Left ventricle myocardium superior (tissue), 1 donor: ENCODE measurements at regions not wholly inside any gene's neighbourhood (a gene's known extent, or its start where the extent isn't known, plus 50 kb on each side); places are given as distances from the start of the nearest gene placed in this dataset.
"Not testable (repeated sequence)": the region's sequence is repeated elsewhere in the genome, so short reads cannot be mapped to it uniquely, and the experiment has no call there.

Experiments used
- ATAC-seq: fragments of 200-7000 bp; cut with Tn5 transposase; one replicate; pipeline ENCODE4 v1.9.1; 2020; ENCODE audit warnings: mild to moderate bottlenecking, moderate library complexity
- DNase-seq: peaks from one replicate; pipeline ENCODE4 v3.0.0-alpha.2; 2020
- intact Hi-C: fragments of 100-400 bp; cut with micrococcal nuclease; formaldehyde crosslinking; loops from one replicate; pipeline ENCODE4 v1.11.0; 2022
- donor health status: DM: no; HTN: yes; CAD: no; lungs with severe emphysema.

DNA sequence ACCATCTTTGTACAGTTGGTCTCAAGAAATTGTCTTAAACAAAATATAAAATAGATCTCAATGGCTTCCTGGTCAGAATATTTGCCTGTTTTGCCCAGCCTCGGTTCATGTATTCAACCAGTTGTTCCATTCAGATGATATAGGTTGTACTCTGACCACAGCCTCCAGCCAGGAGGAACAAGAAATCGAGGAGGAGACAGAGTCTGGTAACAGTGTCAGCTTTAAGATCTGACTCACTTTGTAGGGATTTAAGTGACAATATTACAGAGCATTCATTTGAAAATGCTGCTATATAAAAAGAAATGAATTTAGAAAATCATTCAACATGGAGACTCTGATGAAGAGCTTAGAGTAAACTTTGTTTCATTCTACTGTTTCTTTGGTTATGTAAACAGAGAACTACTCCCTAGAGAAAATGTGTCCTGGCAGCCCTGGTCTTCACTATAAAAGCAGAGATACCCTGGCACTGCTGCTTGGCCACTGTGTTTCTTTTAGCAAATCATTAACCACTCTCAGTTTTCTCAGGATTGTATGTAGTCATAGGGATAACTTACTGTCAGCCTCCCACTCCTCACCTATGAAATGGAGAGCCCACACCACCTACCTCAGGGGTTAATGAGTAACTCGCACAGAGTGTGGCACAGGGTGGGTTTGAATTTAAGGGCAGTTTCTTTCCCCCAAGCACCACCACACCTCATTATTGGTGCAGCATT lies 53.5 kb downstream of the PAGE2 start:
- DNase-seq (no peak), ATAC-seq (no peak)
- intact Hi-C loops = no loop called here

DNA sequence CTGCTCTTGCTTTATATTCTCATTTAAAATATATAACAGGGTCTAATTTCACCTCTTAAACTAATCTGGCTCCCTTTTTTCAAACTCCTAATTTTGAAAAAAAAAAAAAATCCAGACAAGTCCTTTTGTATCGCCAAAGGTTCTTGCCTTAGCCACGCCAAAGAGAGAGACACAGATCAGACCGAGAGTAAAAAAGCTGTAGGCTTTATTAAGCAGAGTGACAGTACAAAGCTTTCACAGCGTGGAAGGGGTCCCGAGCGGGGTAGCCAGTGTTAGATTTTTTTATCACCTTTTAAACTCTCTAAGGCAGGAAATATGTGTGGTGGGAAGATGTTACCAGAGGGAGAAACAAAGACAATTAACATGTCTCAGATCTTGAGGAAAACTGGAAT lies 54.1 kb downstream of the PAGE2 start:
- DNase-seq (no peak), ATAC-seq (no peak)
- intact Hi-C loops = no loop called here

DNA sequence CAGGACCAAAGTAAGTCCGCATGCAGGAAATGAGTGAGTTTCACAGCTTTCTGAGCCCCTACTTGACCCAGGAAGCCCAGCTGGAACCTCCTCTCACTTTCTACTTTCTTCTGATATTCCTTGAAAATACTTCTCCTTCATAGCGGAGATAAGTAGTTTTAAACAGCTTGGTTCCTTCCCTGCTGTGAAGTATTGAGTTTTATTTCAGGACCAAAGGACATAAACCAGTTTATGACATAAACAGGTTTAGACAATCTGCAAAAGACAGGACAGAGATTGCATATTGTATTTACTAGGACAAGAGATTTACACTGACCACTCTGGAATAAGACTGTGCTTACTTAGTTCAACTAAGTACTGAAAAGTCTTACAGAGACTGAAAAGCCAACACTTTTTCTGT lies 54.8 kb downstream of the PAGE2 start:
- intact Hi-C loops = no loop called here
- ATAC-seq (no peak), DNase-seq (no peak)

DNA sequence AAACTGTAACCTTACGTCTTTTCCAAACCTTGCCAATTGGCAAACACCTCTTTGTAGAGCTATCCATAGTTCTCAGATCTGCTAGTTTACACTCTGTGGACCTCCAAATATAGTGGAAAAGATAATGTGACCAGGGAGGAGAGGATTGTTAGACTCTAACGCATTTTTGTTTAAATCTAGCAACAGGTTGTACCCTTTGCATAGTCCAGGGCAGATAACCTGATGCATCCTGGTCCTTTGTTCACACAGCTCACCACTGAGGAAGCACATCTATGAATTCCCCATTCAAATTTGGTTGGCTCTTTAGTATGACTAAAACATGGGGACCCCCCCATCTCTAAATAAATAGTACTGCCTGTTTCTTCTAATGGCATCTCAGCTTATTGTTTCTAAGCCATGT lies 55.9 kb downstream of the PAGE2 start:
- intact Hi-C loops = no loop called here
- DNase-seq (no peak), ATAC-seq (no peak)

DNA sequence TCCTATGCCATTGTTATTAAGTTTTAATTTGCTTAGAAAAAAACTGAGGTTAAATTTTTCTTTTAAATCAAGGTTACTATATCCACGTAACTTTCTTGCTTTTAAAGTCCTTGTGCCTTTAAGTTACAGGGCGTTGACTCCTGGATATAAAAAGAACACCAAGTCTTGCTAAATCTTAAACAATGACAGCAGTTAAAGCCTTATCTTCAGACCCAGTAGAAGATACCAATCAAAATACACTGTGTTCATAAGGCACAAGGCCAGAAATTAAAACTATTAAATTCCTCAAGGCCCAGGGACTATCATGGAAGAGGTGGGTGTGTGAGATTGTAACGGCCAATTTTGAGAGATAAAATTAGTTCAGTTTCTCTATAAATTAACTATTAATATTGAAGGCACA lies 60.4 kb downstream of the PAGE2 start:
- ATAC-seq = peak; percentile 27
- no peak for DNase-seq
- intact Hi-C loops = no loop called here

DNA sequence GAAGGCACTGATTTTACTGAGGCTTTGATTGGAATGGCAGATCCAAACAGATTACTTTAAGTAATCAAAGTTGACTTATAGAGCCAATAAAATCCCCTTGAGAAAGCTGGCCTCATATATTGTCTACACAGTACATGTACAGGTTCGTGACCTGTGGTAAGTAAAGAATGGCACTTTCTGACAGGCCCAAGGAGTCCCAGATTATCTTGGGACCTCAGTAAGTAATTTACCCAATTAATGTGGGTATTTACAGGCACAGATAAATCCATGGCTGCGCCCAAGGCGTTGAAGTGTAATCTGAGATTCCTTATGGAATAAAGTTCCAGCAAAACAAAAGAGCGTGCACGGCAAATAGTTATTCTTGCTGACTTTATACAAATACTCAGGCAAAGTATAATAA lies 62.4 kb downstream of the PAGE2 start:
- no peak for ATAC-seq
- intact Hi-C loops = no loop called here
- DNase-seq = no peak

DNA sequence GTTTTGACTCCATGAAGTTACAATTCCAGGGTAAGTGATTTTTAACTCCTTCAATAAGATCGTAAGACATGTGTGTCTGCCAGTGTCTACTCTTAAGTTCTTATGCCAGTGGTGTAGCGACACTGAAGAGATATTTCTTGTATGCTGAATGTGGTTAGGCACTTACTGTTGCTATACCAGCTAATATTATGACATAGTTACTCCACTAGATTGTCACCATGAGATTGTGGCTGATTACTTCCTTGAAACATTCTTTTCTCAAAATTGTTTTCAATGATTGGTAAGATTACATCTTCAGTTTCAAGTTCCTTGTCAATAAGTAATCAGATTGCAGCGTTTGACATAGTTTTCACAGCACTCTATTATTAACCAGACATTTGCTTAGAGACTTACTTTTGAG lies 60.6 kb upstream of the PAGE5 start:
- ATAC-seq (no peak), DNase-seq (no peak)
- intact Hi-C loops = no loop called here

DNA sequence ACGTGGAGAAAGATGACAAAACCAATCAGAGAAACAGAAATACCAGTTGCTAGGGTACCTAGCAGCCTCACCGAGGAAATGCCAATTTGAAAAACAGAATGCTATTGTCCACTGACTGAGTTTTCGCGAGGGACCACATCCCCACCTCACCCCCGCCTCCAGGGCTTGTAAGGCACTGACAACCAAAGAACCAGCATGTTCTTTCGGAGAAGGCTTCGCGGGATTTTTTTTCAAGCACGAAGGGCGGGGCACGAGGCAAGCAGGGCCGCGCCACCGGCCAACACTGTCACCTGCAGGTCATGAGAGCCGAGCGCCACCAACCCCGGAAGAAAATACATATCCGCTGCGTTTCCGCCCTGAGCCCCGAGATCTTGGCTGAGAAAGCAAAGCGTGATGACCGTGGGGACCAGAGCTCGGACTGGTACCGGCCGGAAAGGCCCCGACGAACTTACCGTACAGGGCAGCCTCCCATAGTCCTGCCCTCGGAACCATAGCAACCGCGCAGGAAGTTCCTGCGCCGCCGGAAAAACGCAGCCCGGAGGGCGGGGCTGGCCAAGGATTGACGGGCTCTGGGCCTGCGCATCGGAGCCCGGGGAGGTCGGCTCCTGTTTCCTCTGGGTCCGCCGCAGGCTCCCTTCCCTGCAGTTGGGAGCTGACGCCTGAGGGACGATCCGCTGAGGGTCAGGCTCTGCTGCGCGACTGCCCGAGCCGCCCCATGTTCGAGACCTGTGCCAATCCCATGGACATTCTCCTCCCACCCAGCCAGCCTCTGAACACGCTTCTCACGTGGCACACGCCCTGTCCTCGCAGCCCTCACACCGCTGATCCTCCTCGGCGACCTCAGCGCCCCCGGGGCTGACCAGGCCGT lies 59.2 kb upstream of the PAGE5 start:
- ATAC-seq = peak; percentile 100
- intact Hi-C loops = no loop called here
- peak; percentile 92 for DNase-seq

DNA sequence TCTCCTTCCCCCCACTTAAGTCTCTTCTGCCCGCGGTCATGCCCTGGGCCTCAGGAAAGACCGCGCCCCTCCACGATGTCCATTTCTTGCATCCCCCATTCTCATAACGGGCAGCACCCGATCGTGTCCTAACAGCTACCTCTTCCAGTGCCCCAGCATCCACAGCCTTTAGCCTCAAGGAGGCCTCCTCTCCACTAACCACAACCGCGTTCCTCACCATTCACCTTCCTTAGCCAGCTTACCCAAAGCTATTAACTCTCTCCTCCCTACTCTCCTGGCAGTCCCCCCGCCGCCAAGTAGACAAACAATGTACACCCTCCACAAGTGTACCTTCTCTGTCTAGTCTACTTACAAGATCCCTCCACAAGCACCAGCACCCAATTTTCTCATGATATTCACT lies 58.6 kb upstream of the PAGE5 start:
- DNase-seq (no peak), ATAC-seq (peak; percentile 5)
- intact Hi-C loops = no loop called here

DNA sequence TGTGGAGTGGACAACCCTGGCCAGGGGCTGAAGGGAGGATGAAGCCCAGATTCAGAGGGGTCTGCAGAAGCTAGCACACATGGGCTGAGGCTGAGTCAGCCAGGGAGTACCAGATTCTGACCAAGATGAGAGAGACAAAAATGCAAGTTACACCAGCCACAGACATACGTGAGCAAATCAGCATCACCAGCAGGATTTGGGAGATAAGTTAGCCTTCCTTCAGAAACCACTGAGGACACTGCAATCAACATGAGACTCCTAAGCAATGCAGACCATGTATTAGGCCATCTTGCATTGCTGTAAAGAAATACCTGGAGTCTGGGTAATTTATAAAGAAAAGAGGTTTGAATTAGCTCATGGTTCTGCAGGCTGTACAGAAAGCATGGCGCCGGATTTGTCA lies 57.0 kb upstream of the PAGE5 start:
- no peak for ATAC-seq
- intact Hi-C loops = no loop called here

DNA sequence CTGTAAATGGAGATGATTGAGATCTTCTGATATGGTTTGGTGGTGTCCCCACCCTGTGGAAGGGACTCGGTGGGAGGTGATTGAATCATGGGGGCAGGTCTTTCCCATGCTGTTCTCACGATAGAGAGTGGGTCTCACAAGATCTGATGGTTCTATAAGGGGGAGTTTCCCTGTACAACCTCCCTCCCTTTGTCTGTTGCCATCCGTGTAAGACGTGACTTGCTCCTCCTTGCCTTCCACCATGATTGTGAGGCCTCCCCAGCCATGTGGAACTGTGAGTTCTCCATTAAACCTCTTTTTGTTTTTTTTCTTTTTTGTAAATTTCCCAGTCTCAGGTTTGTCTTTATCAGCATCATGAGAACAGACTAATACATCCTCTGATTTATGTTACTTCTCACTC lies 55.1 kb upstream of the PAGE5 start:
- ATAC-seq, intact Hi-C loops, DNase-seq: not testable (repeated sequence)

More for the DNA sequence above, 57.0 kb upstream of the PAGE5 start:
- no peak for DNase-seq

DNA sequence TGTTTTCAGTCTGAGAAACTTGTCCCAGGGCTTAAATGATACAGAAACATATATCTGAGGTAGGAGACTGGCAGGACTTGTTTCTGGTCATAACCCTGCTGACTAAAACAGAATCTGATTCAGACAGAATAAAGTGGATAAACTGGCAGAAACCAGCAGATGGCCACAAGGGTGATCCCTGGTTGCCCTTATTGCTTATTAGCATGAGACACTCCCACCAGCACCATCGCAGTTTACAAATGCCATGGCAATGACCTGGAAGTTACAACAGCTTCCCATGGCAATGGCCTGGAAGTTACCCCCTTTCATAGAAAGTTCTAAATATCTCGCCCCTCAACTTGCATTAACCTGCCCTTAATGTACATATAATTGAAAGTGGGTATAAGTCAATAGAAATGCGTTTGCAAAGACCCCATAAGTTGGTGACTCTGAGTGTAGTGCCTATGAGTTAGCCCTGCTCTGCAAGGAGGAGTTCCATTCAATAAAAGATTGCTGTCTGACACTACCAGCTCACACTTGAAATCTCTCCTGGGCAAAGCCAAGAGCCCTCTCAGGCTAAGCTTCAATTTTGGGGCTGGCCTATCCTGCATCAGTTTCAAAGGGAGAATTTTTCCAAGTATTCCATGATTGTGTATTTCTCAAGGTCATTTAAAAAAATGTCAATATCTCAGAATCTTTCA lies 52.9 kb upstream of the PAGE5 start:
- intact Hi-C loops = no loop called here
- DNase-seq (no peak), ATAC-seq (no peak)

DNA sequence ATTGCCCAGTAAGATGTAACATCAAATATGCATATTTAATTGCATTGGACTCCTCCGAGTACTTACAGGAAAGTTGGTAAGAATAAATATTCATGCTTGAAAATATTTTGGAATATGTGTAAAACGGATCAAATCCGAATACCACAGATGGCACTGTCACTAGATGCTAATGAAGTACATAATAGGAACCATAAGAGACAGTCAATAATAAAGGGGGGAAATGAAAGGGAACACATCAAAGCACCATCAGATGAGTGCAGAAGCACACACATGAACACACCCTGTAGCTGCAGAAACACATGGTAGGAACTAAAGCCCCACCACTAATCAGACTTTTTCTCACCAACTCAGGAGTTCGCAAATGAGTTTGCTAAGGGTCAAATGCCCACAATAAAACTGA lies 52.2 kb upstream of the PAGE5 start:
- intact Hi-C loops = no loop called here
- ATAC-seq = no peak

DNA sequence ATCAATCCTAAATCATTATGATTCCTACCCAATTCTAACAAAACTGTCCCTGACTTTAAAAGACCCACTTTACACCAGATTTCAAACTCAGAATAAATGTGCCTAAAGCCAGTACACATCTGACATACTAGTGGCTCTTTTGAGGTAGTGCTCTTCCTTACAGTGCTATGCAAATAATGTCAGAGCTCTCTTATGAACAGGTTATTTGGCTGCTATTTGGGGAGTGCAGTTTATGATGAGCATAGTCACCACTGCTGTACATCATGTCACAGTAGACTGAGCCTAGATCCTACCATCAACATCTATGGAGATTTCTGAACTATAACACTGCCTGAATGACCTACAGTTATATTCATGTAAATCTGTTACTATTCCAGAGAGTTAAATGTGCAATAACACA lies 50.4 kb upstream of the PAGE5 start:
- no peak for ATAC-seq
- no peak for DNase-seq
- intact Hi-C loops = no loop called here

More for the DNA sequence above, 52.2 kb upstream of the PAGE5 start:
- DNase-seq = no peak
